ENCODE measurements at regions not wholly inside any gene's neighbourhood (a gene's known extent, or its start where the extent isn't known, plus 50 kb on each side); places are given as distances from the start of the nearest gene placed in this dataset.

DNA sequence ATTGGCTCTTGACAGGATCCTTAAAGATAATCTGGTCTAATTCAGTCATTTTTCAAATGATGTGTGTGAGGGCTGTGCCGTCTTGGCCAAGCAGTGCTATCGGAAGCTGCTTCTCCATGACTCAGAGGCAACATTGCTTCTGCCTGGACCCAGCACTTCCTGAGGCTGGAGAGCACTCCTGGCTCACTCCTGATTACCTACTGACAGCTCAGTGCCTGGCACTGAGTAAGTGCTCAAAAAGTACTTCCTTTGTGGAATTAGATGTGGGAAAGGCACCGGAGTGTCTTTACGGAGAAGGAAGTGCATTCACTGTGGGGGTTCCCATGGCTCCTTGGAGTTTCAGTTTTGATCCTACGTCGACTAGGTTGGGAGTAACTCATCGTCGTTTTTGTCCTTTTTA is 86.9 kb upstream of the UBE3A start:
- TF ChIP-seq CTCF (IDR thresholded peaks at IDR 0.05) (no peak), POLR2A (IDR thresholded peaks at IDR 0.05) (no peak)
